DND-41 (cell line): ENCODE measurements at regions not wholly inside any gene's neighbourhood (a gene's known extent, or its start where the extent isn't known, plus 50 kb on each side); places are given as distances from the start of the nearest gene placed in this dataset.

Experiments
- EZH2 ChIP-seq: IDR thresholded peaks from 3 replicates; pipeline ENCODE4 v1.6.1; 2012; ENCODE audit warnings: borderline replicate concordance, low read depth, mild to moderate bottlenecking, moderate library complexity, low read length, inconsistent platforms; ENCODE audit not compliant: severe bottlenecking
- TF ChIP-seq, protein P1 (sequence below): IDR thresholded peaks from 2 replicates; pipeline ENCODE4 v1.5.1; 2012; ENCODE audit warnings: borderline replicate concordance, low read length, moderate library complexity, mild to moderate bottlenecking; ENCODE audit not compliant: poor library complexity, severe bottlenecking; ENCODE audit errors: extremely low read depth

DNA sequence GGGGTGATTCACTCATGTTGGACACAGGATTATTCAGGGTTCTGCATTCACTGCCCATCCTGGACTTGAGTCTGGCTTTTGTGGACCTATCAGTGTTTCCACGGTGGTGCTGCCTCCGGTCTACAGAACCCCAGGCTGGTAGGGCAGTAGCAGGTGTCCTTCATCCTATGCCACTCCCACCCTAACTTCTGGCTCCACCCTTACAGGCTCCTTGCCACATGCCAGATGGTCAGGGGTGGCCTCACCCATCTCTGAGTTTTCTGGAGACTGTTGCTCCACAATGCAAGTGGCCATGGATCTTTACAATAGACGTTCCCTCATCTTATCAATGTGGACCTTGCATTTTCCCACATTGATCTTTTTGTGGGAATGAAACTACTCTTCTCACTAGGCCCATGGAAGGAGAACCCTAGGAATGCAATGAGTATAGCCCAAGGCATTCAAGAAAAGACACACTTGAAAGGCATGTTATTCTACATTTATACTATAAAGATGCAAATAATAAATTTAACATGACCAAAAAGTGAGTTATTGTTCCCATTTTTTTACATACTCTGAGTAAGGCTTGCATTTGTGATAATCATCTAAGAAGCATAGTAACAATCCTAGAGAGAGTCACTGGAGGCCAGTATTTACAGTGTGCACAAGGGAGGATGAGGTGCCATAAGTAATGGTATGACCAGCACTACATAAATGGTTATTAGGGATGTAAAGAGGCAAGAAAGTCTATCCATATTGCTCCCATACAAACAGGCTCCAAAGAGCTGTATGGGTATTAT lies 57.4 kb upstream of the ADO start:
- no peak for TF ChIP-seq EZH2
- TF ChIP-seq, protein P1, sequence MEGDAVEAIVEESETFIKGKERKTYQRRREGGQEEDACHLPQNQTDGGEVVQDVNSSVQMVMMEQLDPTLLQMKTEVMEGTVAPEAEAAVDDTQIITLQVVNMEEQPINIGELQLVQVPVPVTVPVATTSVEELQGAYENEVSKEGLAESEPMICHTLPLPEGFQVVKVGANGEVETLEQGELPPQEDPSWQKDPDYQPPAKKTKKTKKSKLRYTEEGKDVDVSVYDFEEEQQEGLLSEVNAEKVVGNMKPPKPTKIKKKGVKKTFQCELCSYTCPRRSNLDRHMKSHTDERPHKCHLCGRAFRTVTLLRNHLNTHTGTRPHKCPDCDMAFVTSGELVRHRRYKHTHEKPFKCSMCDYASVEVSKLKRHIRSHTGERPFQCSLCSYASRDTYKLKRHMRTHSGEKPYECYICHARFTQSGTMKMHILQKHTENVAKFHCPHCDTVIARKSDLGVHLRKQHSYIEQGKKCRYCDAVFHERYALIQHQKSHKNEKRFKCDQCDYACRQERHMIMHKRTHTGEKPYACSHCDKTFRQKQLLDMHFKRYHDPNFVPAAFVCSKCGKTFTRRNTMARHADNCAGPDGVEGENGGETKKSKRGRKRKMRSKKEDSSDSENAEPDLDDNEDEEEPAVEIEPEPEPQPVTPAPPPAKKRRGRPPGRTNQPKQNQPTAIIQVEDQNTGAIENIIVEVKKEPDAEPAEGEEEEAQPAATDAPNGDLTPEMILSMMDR = no peak
